Stimulated activated naive B cell treated with anti-CD40 and anti-IgM and Interleukin-4, amounts not matched to agents 10 μg/mL and 1 μg/mL and 100 μg/mL, for 72 hours (primary cell): ENCODE measurements at regions not wholly inside any gene's neighbourhood (a gene's known extent, or its start where the extent isn't known, plus 50 kb on each side); places are given as distances from the start of the nearest gene placed in this dataset.

Source experiments
- ATAC-seq, 2 donors: fragments of 150-1000 bp; cut with Tn5 transposase; replicated peaks; 2 replicates each; pipeline ENCODE4 v1.10.0; 2021; ENCODE audit warnings: moderate library complexity in 1 of 2
- DNase-seq: peaks from one replicate; pipeline ENCODE4 v3.0.0; 2021
- H3K27ac Mint-ChIP-seq: one replicate; pipeline ENCODE4 v1.8.0; 2022; ENCODE audit warnings: mild to moderate bottlenecking, mixed read lengths
- H3K27me3 Mint-ChIP-seq, 2 donors: one replicate each; pipeline ENCODE4 v1.8.0; 2022; ENCODE audit warnings: mixed read lengths in 2 of 2
- H3K36me3 Mint-ChIP-seq, 2 donors: one replicate each; pipeline ENCODE4 v1.8.0; 2022; ENCODE audit warnings: mixed read lengths in 2 of 2, mild to moderate bottlenecking in 1 of 2
- H3K4me1 Mint-ChIP-seq, 2 donors: one replicate each; pipeline ENCODE4 v1.8.0; 2022; ENCODE audit warnings: mixed read lengths in 2 of 2, mild to moderate bottlenecking in 1 of 2
- H3K4me3 Mint-ChIP-seq, 2 donors: one replicate each; pipeline ENCODE4 v1.8.0; 2022; ENCODE audit warnings: mild to moderate bottlenecking in 2 of 2, mixed read lengths in 2 of 2, moderate library complexity in 1 of 2
- H3K9me3 Mint-ChIP-seq, 2 donors: one replicate each; pipeline ENCODE4 v1.8.0; 2022; ENCODE audit warnings: mixed read lengths in 2 of 2, mild to moderate bottlenecking in 1 of 2

DNA sequence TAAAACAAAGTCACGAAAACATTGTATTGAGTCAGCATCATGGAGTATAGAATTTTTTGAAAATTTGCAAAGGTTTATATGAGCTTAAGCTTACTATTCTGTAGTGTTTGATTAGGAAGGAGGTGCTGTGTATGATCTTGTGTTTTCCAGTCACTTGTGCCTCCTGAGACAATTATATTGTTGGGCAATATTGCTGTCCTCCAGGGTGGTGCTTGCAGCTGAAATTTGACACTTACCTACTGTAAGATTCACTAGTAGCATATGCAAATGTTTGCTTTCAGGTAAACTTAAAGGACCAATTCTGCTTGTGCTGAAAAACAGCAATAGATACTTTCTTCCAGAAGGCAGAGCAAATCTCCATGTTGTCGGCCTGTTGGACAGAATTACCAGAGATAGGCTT is 268.0 kb downstream of the TGFB2 start:
- no peaks in the 10 kb centered on the region for H3K4me1 Mint-ChIP-seq
- H3K27me3 Mint-ChIP-seq: no peaks in the 10 kb centered on the region
- no peak for ATAC-seq
- peaks cover 9 to 10% of the 10 kb centered on the region in 2 donors for H3K9me3 Mint-ChIP-seq
- H3K36me3 Mint-ChIP-seq: no peaks in the 10 kb centered on the region
- DNase-seq: no peak
- no peak overlapping the region for H3K27ac Mint-ChIP-seq
- H3K4me3 Mint-ChIP-seq: no peak overlapping the region

DNA sequence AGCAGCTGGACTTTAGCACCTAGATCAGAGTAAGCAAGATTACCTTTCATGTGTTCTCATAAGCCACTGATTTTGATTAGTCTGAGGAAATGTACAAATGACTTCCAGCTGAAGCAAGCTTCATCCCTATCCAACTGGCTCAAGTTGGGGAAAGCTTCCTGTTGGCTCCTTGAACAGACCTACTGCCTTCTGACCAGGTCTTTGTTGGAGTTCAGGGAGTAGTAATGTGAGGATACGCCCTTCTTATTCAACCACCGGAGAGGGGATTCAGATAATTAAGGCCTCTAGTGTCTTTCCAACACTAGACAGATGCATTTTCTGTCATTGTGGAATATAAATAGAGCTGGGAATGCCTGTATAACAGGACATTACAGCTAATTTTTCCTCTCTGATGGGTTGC is 268.9 kb downstream of the TGFB2 start:
- Mint-ChIP-seq H3K4me1 (no peaks in the 10 kb centered on the region), H3K36me3 (no peaks in the 10 kb centered on the region), H3K27me3 (no peaks in the 10 kb centered on the region), H3K27ac (no peak overlapping the region), H3K4me3 (no peak overlapping the region), H3K9me3 (peaks cover 5 to 6% of the 10 kb centered on the region in 2 donors)
- no peak for ATAC-seq
- no peak for DNase-seq

DNA sequence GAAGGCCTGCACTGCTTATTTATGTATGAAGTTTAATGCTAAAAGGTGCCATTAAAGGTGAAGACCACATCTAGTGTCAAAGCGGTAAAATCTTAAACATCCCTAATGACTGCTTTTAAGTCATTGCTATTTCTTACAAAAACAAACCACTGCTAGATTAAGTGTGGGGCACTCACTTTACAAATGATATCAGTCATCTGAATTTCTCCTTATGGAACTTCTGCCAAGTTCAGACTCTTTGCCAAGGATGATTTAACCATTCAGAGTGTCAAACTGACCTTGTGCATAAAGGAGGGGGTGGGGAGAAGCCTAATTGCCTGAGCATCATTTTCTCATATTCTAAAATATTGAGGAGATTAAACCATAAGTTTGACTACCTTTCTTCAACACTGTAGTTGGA is 271.5 kb downstream of the TGFB2 start:
- H3K4me3 Mint-ChIP-seq: no peak overlapping the region
- no peaks in the 10 kb centered on the region for H3K27me3 Mint-ChIP-seq
- H3K27ac Mint-ChIP-seq: no peak overlapping the region
- DNase-seq (no peak), ATAC-seq (no peak)
- H3K9me3 Mint-ChIP-seq: peaks cover 0 to 6% of the 10 kb centered on the region in 2 donors
- H3K36me3 Mint-ChIP-seq: no peaks in the 10 kb centered on the region
- no peaks in the 10 kb centered on the region for H3K4me1 Mint-ChIP-seq

GRCh38 chr1:218617986-218618385 is 272.9 kb downstream of the TGFB2 start:
- ATAC-seq (no peak), DNase-seq (no peak)
- H3K4me1 Mint-ChIP-seq: no peaks in the 10 kb centered on the region
- peaks cover 0 to 4% of the 10 kb centered on the region in 2 donors for H3K9me3 Mint-ChIP-seq
- no peaks in the 10 kb centered on the region for H3K36me3 Mint-ChIP-seq
- H3K27ac Mint-ChIP-seq: no peak overlapping the region
- no peaks in the 10 kb centered on the region for H3K27me3 Mint-ChIP-seq
- no peak overlapping the region for H3K4me3 Mint-ChIP-seq

- DNase-seq (no peak), ATAC-seq (no peak)
- no peaks in the 10 kb centered on the region for H3K9me3 Mint-ChIP-seq
- H3K27ac Mint-ChIP-seq: no peak overlapping the region
- H3K27me3 Mint-ChIP-seq: no peaks in the 10 kb centered on the region
- H3K36me3 Mint-ChIP-seq: no peaks in the 10 kb centered on the region
- H3K4me3 Mint-ChIP-seq: no peak overlapping the region
- no peaks in the 10 kb centered on the region for H3K4me1 Mint-ChIP-seq
Measured at GRCh38 chr1:218620956-218621355, 275.8 kb downstream of the TGFB2 start.

DNA sequence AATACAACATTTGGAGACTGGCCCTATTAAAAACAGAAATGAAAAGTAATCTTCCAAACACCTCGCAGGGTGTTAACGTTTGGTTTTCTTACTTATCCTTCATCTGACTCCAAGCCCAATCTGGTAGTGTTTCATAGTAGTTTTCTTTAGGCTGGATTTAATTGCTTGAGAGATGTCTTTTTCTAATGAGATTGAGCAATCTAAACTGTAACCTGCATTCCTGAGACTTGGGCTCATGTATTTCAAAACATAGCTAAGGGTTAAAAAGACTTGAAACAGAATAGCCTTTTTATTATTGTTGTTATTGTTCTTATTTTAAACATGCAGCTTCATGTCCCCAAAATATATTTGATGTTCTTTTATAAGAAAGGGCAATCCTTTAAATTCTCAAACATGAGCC is 278.9 kb downstream of the TGFB2 start:
- no peaks in the 10 kb centered on the region for H3K4me1 Mint-ChIP-seq
- no peak overlapping the region for H3K27ac Mint-ChIP-seq

DNA sequence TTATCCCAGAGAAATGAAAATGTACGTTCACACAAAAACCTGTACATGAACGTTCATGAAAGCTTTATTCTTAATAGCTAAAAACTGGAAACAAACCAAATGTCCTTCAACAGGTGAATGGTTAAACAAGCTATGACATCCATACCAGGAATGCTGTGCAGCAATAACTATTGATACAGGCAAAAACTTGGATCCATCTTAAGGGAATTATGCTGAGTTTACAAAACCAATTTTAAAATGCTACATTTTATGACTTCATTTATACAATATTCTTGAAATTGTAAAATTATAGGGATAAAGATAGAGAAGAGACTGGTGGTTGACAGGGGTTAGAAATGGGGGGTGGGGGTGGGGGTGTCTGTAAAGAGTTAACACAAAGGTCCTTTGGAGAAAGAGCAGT is 280.3 kb downstream of the TGFB2 start:
- Mint-ChIP-seq H3K9me3 (peaks cover 12 to 14% of the 10 kb centered on the region in 2 donors), H3K4me3 (no peak overlapping the region), H3K27me3 (no peaks in the 10 kb centered on the region), H3K27ac (no peak overlapping the region), H3K36me3 (no peaks in the 10 kb centered on the region), H3K4me1 (no peaks in the 10 kb centered on the region)
- DNase-seq: no peak
- ATAC-seq: no peak

More for the DNA sequence above, 278.9 kb downstream of the TGFB2 start:
- no peak overlapping the region for H3K4me3 Mint-ChIP-seq
- peaks cover 8 to 9% of the 10 kb centered on the region in 2 donors for H3K9me3 Mint-ChIP-seq
- no peaks in the 10 kb centered on the region for H3K27me3 Mint-ChIP-seq
- no peak for DNase-seq
- ATAC-seq: no peak
- no peaks in the 10 kb centered on the region for H3K36me3 Mint-ChIP-seq

DNA sequence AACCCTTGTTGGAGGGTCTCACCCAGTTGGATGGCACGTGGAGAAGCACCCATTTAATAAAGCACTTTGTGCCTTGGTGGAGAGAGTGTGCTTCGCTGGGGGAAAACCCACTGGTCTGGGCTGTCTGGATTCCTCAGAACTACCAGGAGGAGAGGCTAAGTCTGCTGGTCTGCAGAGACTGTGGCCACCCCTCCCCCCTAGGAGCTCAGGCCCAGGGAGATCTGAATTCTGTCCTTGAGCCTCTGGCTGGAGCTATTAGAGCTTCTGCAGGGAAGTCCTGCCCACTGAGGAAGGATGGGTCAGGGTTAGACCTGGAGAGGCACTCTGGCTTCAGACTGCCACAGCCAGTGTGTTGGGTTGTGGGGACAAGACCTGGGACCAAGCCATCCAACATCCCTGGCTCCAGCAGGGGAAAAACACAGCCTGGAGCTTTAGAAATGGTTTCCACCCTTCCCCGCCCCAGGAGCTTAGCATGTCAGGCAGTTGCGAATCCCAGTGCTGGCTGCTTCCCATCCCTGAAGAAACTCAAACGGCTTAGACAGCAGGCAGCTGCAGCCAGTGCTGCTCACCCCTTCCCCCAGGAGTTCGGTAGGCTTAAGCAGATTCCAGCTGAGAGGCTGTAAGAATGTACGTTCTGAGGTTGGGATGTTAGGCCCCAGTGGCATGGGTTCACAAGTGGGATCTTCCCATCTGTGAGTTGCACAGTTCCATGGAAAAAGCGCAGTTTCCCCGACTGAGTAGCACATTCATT is 288.3 kb downstream of the TGFB2 start:
- peaks cover 0 to 4% of the 10 kb centered on the region in 2 donors for H3K27me3 Mint-ChIP-seq
- H3K36me3 Mint-ChIP-seq: peaks cover 0 to 1% of the 10 kb centered on the region in 2 donors
- H3K4me3 Mint-ChIP-seq: no peak overlapping the region
- H3K4me1 Mint-ChIP-seq: no peaks in the 10 kb centered on the region
- H3K9me3 Mint-ChIP-seq: peaks cover 16 to 19% of the 10 kb centered on the region in 2 donors
- DNase-seq (no peak), ATAC-seq (no peak)
- H3K27ac Mint-ChIP-seq: no peak overlapping the region

DNA sequence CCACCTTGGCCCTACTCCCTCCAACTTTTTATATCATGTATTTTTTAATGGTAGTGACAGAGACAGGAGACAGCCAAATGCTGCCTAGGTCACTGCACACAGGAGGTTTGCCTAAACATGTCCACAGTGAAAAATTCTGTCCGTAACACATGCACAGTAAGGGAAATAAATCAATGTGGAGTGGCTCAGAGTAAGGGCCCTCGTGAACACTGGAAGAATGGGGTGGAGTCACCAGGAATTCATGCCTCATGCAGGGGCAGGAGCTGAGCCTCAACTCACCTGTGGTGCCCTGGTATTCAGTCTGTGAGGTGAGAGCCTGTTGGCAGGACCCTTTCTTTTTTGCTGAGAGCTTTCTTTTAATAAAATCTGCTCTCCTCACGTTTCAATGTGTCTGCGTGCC is 289.1 kb downstream of the TGFB2 start:
- ATAC-seq: no peak
- no peaks in the 10 kb centered on the region for H3K4me1 Mint-ChIP-seq
- DNase-seq: no peak
- no peak overlapping the region for H3K4me3 Mint-ChIP-seq
- H3K36me3 Mint-ChIP-seq: peaks cover 0 to 1% of the 10 kb centered on the region in 2 donors
- no peak overlapping the region for H3K27ac Mint-ChIP-seq
- H3K9me3 Mint-ChIP-seq: peaks cover 9 to 16% of the 10 kb centered on the region in 2 donors
- H3K27me3 Mint-ChIP-seq: peaks cover 0 to 4% of the 10 kb centered on the region in 2 donors

GRCh38 chr1:218636548-218636947 is 291.4 kb downstream of the TGFB2 start:
- H3K9me3 Mint-ChIP-seq: peaks cover 4 to 5% of the 10 kb centered on the region in 2 donors
- no peaks in the 10 kb centered on the region for H3K4me1 Mint-ChIP-seq
- DNase-seq (no peak), ATAC-seq (no peak)
- peaks cover 4 to 6% of the 10 kb centered on the region in 2 donors for H3K27me3 Mint-ChIP-seq
- no peak overlapping the region for H3K4me3 Mint-ChIP-seq
- H3K27ac Mint-ChIP-seq: no peak overlapping the region
- H3K36me3 Mint-ChIP-seq: peaks cover 0 to 1% of the 10 kb centered on the region in 2 donors

DNA sequence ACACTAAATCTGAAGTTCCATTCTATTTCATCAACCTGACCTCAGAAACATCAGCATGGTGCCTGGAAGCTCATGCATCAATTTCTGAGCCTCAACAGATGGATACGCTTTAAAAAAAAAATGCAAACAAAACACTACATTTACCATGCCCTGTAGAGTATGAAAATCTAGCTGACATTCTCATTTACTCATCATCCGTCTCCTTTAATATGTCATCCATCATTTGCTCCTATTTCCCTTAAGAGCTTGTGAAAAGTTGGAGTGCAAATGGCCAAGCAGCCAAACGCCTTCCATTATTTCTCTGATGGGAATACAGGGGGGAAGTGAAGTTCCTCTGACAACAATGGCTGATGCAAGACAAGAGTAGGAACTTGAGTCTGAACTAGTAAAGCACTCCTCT is 295.0 kb downstream of the TGFB2 start:
- DNase-seq: no peak
- Mint-ChIP-seq H3K9me3 (no peaks in the 10 kb centered on the region), H3K4me3 (no peak overlapping the region), H3K36me3 (no peaks in the 10 kb centered on the region), H3K27me3 (peaks cover 0 to 6% of the 10 kb centered on the region in 2 donors), H3K4me1 (no peaks in the 10 kb centered on the region), H3K27ac (no peak overlapping the region)
- ATAC-seq: no peak

DNA sequence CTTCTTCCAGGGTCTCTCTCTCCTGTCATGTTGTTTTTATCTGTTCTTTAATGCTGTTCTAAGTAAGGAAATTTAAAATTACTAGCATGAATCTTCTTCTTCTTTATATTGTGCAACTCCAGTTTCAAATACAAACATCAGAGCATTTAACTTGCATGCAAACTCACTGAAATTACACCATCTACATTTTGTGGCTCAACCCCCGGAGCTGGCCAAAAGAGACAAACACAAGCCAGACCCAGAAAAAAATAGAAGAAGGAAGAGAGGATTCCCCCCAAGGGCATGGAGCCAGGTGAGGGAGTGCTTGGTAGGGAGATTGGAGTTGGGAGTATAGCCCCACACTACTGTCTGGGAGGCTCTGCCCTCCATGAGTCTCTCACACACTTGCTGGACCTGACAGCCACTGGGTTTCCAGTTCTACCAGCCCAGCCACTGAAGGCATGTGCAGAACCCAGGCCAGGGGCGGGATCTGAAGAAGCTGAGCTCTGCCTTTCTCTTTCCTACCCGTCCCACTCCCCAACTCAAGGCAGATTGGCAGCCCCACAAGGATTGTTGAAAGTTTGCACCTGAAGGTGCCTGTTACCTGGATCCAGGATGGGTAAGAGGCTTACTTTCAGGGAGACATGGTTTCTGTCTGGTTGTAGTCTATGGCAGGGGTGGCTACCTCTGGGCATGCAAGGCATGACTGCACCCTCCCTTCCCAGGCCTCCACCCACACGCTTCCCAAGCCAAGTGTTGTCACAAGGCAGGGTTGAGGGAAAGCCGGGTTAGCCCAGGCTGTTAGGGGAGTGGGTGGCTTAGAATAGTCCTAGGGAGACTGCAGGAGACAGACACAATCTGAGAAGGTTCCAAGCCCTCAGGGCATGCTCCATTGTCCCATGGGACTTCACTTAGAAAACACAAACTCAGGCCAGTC is 297.2 kb downstream of the TGFB2 start:
- no peak for ATAC-seq
- Mint-ChIP-seq H3K27ac (no peak overlapping the region), H3K36me3 (no peaks in the 10 kb centered on the region), H3K9me3 (no peaks in the 10 kb centered on the region), H3K27me3 (peaks cover 0 to 6% of the 10 kb centered on the region in 2 donors), H3K4me3 (no peak overlapping the region), H3K4me1 (no peaks in the 10 kb centered on the region)
- no peak for DNase-seq

DNA sequence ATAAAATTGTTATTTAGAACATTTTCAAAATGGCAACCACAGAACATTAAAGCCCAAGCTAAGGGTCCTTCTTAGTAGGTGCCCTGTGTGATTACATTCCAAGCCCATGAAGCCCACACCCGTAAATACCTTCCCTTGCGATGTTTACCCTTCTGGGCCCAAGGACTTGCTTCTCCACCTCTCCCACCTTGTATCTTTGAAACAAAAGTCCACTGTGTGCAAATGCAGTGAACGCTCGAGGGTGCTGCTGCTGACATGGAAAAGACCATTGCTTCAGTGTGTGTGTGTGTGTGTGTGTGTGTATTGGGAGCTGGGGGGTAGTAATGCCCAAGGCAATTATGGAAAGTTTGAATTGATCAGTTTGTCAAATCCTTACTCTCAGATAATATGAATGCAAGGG is 298.1 kb downstream of the TGFB2 start:
- Mint-ChIP-seq H3K9me3 (no peaks in the 10 kb centered on the region), H3K4me1 (no peaks in the 10 kb centered on the region), H3K36me3 (no peaks in the 10 kb centered on the region), H3K27ac (no peak overlapping the region), H3K4me3 (no peak overlapping the region), H3K27me3 (peaks cover 0 to 6% of the 10 kb centered on the region in 2 donors)
- no peak for DNase-seq
- ATAC-seq: no peak

DNA sequence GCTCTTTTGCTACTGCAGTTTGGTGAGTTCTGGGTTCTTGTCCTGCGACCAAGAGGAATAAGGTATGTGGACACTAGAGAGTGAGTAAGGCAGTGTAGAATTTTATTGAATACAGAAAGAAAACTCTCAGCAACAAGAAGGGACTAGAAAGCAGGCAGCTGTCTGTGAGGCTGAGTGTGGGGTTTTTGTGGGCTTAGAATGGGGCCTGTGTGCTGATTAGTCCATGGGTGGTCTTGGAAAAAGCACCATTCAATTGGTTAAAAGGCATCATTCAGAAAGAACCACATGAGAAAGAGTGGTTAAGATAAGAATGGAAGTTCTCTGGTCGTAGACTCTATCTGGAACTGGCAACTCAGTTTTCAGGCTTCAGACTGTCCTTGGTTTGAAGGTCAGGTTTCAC is 298.8 kb downstream of the TGFB2 start:
- DNase-seq: no peak
- H3K27me3 Mint-ChIP-seq: peaks cover 0 to 6% of the 10 kb centered on the region in 2 donors
- no peak overlapping the region for H3K27ac Mint-ChIP-seq
- H3K36me3 Mint-ChIP-seq: no peaks in the 10 kb centered on the region
- ATAC-seq: no peak
- no peaks in the 10 kb centered on the region for H3K4me1 Mint-ChIP-seq
- H3K4me3 Mint-ChIP-seq: no peak overlapping the region
- H3K9me3 Mint-ChIP-seq: no peaks in the 10 kb centered on the region

GRCh38 chr1:218646288-218646687 is 301.2 kb downstream of the TGFB2 start:
- ATAC-seq (no peak), DNase-seq (no peak)
- Mint-ChIP-seq H3K4me1 (no peaks in the 10 kb centered on the region), H3K9me3 (no peaks in the 10 kb centered on the region), H3K27ac (no peak overlapping the region), H3K36me3 (no peaks in the 10 kb centered on the region), H3K27me3 (no peaks in the 10 kb centered on the region), H3K4me3 (no peak overlapping the region)
